ENCODE measurements at regions not wholly inside any gene's neighbourhood (a gene's known extent, or its start where the extent isn't known, plus 50 kb on each side); places are given as distances from the start of the nearest gene placed in this dataset.

GRCh38 chr3:66817951-66818557 is 180.1 kb upstream of the KBTBD8 start:
- no peak overlapping the region for H3K4me3 ChIP-seq (ENCODE audit: low read depth, low read length)
- no peak for DNase-seq (ENCODE audit: low read depth)
- TF ChIP-seq CTCF (IDR thresholded peaks at IDR 0.05; ENCODE audit: insufficient read depth, low read depth, low read length, missing control alignments), result no peak

- DNase-seq (ENCODE audit: low read depth), result no peak
- TF ChIP-seq CTCF (IDR thresholded peaks at IDR 0.05; ENCODE audit: insufficient read depth, low read depth, low read length, missing control alignments), result no peak
- H3K4me3 ChIP-seq (ENCODE audit: low read depth, low read length), result no peak overlapping the region
Observed at GRCh38 chr3:66819993-66820501, 178.1 kb upstream of the KBTBD8 start.

- DNase-seq (ENCODE audit: low read depth), result peak; percentile 81
- peak; percentile 82 for TF ChIP-seq CTCF (IDR thresholded peaks at IDR 0.05; ENCODE audit: insufficient read depth, low read depth, low read length, missing control alignments)
Observed at GRCh38 chr3:66822186-66823008, 175.7 kb upstream of the KBTBD8 start.

GRCh38 chr3:66823009-66823397 is 175.1 kb upstream of the KBTBD8 start:
- TF ChIP-seq CTCF (IDR thresholded peaks at IDR 0.05; ENCODE audit: insufficient read depth, low read depth, low read length, missing control alignments), result no peak
- no peak overlapping the region for H3K4me3 ChIP-seq (ENCODE audit: low read depth, low read length)
- no peak for DNase-seq (ENCODE audit: low read depth)

More at GRCh38 chr3:66822186-66823008, 175.7 kb upstream of the KBTBD8 start:
- H3K4me3 ChIP-seq (ENCODE audit: low read depth, low read length), result no peak overlapping the region

- no peak for TF ChIP-seq CTCF (IDR thresholded peaks at IDR 0.05; ENCODE audit: insufficient read depth, low read depth, low read length, missing control alignments)
- no peak overlapping the region for H3K4me3 ChIP-seq (ENCODE audit: low read depth, low read length)
- DNase-seq (ENCODE audit: low read depth), result no peak
Observed at GRCh38 chr3:66823532-66823931, 174.6 kb upstream of the KBTBD8 start.

- no peak for TF ChIP-seq CTCF (IDR thresholded peaks at IDR 0.05; ENCODE audit: insufficient read depth, low read depth, low read length, missing control alignments)
- no peak overlapping the region for H3K4me3 ChIP-seq (ENCODE audit: low read depth, low read length)
- DNase-seq (ENCODE audit: low read depth), result no peak
Observed at GRCh38 chr3:66825375-66825774, 172.7 kb upstream of the KBTBD8 start.

All from GM12865 (cell line).